ENCODE measurements at regions not wholly inside any gene's neighbourhood (a gene's known extent, or its start where the extent isn't known, plus 50 kb on each side); places are given as distances from the start of the nearest gene placed in this dataset.

- no peak for DNase-seq
- in situ Hi-C loops (cut with MboI; ENCODE audit: low pct_unique_long_range_greater_than_20kb, low sequenced_read_pairs): no loop called here
Measured at GRCh38 chr12:59916988-59917387, 321.2 kb downstream of the SLC16A7 start.

GRCh38 chr12:59927032-59927431 lies 331.2 kb downstream of the SLC16A7 start:
- no peak for DNase-seq
- in situ Hi-C loops (cut with MboI; ENCODE audit: low pct_unique_long_range_greater_than_20kb, low sequenced_read_pairs): no loop called here

GRCh38 chr12:59928416-59928815 lies 332.6 kb downstream of the SLC16A7 start:
- DNase-seq: no peak
- in situ Hi-C loops (cut with MboI; ENCODE audit: low pct_unique_long_range_greater_than_20kb, low sequenced_read_pairs): no loop called here

DNA sequence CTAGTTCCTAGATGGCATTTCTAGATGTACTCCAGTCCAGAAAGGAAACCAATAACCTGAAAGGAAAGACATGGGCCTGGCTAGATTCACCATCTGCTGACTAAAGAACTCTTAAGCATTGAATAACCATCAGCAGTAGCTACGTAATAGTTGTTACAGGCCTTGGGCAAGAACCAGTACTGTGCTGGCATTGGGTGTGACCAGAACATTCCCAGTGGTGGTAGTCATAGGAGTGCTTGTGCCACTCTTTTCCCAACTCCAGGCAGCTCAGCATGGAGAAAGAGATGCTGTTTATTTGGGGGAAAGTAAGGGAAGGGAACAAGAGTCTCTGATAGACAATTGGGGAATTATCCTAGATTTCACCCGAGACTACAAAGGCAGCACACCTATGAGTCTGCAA lies 333.3 kb downstream of the SLC16A7 start:
- in situ Hi-C loops (cut with MboI; ENCODE audit: low pct_unique_long_range_greater_than_20kb, low sequenced_read_pairs): no loop called here
- no peak for DNase-seq

- DNase-seq: no peak
- in situ Hi-C loops (cut with MboI; ENCODE audit: low pct_unique_long_range_greater_than_20kb, low sequenced_read_pairs): no loop called here
Measured at GRCh38 chr12:59934486-59934885, 338.7 kb downstream of the SLC16A7 start.

GRCh38 chr12:59936534-59936933 lies 340.7 kb downstream of the SLC16A7 start:
- no peak for DNase-seq
- in situ Hi-C loops (cut with MboI; ENCODE audit: low pct_unique_long_range_greater_than_20kb, low sequenced_read_pairs): no loop called here

DNA sequence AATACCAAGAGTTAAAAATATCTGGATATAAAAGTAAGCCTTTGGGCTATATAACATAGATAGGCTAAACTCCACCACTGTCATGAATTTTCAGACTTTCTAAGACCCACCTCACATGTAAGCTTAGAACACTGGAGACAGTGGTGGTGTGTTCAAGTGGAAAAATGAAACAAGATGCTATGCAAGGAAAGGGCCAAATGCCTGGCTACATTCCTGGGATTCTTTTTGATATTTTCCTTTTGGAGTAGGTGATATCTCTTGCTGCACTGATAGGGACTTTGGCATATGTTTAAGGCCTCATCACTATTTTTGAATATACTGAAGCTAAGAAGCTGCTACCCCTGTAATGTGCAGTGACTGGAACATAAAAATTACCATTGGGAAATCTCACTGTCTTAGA lies 341.3 kb downstream of the SLC16A7 start:
- in situ Hi-C loops (cut with MboI; ENCODE audit: low pct_unique_long_range_greater_than_20kb, low sequenced_read_pairs): no loop called here
- no peak for DNase-seq

DNA sequence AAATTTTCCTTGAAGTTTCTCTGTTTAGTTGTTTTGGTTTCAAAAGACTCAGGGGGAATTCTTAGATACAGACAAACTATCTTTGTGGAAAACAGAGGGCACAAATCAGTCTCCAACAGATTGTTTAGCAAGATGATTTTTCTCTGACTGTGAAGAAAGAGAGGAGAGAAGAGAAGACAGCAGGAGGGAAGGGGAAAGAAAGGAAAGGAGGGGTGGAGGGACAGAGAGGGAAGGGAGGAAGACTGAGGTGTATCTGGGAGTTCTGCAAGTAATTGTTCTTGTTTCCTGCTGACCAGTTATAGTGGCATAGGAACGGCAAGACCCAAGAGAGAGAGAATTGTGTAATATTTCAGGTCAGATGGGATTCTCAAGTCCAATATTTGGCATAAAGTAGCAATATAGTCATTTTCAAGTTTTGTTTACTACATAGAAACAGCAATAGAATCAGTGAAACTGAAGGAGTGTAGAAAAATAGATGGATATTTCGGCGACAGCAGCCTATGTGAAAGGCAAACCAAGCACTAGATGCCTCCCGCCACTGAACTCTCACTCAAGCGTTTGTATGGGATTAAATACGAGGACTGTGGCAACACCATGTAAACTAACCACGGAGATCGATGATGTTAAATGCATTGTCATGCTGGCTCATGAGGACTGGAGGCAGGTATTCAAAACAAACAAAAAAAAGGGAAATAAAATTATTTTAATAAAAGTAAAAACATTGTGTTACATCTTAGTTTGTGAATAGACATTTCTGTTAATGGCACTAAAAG lies 342.5 kb downstream of the SLC16A7 start:
- no peak for DNase-seq
- in situ Hi-C loops (cut with MboI; ENCODE audit: low pct_unique_long_range_greater_than_20kb, low sequenced_read_pairs): no loop called here

DNA sequence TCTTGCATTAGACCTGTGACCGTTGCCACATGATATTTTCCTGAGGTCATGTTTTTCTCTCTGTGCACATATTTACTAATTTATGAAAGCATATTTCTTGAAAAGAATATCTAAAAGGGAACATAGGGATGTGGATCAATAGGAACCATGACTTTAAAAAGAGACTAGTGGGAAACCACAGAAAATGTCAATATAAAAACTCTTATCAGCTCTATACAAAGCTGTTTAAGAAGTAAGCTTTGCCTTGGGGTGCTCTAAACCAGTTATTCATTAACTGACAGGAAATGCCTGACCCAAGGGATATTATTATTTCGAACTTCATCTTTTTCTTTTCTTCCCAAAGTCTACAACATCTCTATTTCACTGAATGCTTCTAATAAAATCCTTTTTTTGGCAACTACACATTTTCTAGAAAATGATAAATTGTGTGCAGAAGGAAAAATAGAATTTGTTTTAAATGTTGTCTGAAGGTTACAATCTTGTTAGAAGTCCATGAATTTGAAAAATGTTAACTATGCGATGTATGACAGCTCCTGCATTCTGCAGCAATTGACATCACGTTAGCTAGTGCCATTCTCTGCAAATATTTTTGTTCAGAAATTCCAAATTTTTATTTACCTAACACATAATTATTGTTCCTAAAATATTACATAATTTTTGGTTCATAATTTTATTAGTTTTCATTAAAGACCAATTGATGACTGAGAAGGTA lies 345.0 kb downstream of the SLC16A7 start:
- in situ Hi-C loops (cut with MboI; ENCODE audit: low pct_unique_long_range_greater_than_20kb, low sequenced_read_pairs): no loop called here
- no peak for DNase-seq

- no peak for DNase-seq
- in situ Hi-C loops (cut with MboI; ENCODE audit: low pct_unique_long_range_greater_than_20kb, low sequenced_read_pairs): no loop called here
Measured at GRCh38 chr12:59941461-59941860, 345.6 kb downstream of the SLC16A7 start.

DNA sequence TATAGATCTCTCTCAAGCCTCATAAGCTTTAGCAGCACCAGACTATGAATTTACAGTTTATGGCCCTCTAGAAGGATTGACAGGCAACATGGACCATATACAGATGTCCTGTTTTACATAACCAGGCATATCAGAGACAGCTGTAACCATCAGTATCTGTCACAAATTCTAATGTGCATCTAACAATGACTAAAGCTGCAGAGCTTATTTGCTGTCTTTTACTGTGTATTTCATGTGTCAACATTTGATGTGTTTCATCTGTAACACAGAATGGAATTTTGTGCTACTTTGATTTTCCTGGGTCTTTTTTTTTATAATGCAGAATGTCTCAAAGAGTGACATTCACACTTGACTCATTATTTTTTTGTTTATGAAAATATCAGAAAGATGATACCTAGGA lies 348.3 kb downstream of the SLC16A7 start:
- in situ Hi-C loops (cut with MboI; ENCODE audit: low pct_unique_long_range_greater_than_20kb, low sequenced_read_pairs): no loop called here
- DNase-seq: no peak

DNA sequence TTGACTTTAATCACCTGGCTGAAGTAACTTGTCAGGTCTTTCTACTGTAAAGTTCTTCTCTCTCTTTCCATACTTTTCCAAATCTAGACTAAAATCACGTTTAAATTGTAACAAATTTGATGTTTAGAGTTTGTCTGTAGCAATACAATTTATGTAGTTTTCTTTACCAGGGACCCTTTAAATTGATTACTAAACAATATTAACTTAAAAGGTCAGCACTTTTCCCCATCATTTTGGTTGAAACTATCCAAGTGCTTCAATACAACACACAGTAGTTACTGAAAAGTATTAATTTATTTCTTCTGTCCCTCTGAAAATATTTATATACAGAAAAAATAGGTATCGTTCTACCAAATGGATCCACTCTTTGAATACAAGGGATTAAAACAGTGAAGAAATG lies 350.8 kb downstream of the SLC16A7 start:
- no peak for DNase-seq
- in situ Hi-C loops (cut with MboI; ENCODE audit: low pct_unique_long_range_greater_than_20kb, low sequenced_read_pairs): no loop called here

- in situ Hi-C loops (cut with MboI; ENCODE audit: low pct_unique_long_range_greater_than_20kb, low sequenced_read_pairs): no loop called here
- DNase-seq: no peak
Measured at GRCh38 chr12:59963546-59963945, 367.7 kb downstream of the SLC16A7 start.

GRCh38 chr12:59972905-59973304 lies 377.1 kb downstream of the SLC16A7 start:
- in situ Hi-C loops (cut with MboI; ENCODE audit: low pct_unique_long_range_greater_than_20kb, low sequenced_read_pairs): no loop called here
- DNase-seq: no peak

DNA sequence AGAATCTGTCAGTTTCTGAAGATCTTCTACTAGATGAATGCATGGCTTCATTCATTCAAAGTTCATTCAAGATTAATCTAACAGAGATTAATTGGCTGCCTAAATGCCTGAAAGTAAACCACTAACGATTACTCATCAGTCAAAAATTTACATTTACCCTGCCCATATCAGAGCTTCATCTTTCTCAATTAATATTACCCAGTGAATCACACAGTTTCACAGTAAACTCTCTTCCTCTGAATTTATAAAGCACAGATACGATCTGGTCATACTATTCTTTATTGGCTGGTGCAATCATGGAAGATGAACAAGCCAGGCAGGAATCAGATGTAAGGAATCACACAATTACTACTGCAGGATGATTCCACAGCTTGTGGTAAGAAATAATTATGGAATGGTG lies 377.7 kb downstream of the SLC16A7 start:
- no peak for DNase-seq
- in situ Hi-C loops (cut with MboI; ENCODE audit: low pct_unique_long_range_greater_than_20kb, low sequenced_read_pairs): no loop called here

GRCh38 chr12:59977779-59978178 lies 381.9 kb downstream of the SLC16A7 start:
- in situ Hi-C loops (cut with MboI; ENCODE audit: low pct_unique_long_range_greater_than_20kb, low sequenced_read_pairs): no loop called here
- no peak for DNase-seq

GRCh38 chr12:59980476-59980875 lies 384.6 kb downstream of the SLC16A7 start:
- in situ Hi-C loops (cut with MboI; ENCODE audit: low pct_unique_long_range_greater_than_20kb, low sequenced_read_pairs): no loop called here
- DNase-seq: no peak

GRCh38 chr12:59999291-59999690 lies 403.5 kb downstream of the SLC16A7 start:
- no peak for DNase-seq
- in situ Hi-C loops (cut with MboI; ENCODE audit: low pct_unique_long_range_greater_than_20kb, low sequenced_read_pairs): no loop called here

DNA sequence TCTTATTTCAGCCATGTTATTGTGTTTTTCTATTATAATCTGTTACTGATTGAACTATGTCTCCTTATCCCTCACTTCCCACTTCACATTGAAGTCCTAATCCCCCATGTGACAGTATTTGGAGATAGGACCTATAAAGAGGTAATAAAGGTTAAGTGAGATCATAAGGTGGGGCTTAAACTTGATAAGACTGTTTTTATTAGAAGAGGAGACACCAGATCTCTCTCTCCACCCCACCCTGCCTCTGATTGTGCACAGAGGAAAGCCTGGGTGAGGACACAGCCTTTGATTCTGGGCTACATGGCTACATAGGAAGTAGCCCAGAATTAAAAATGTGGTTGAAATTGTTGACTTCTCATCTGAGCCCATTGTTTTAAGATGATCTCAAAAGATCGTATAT lies 414.7 kb downstream of the SLC16A7 start:
- in situ Hi-C loops (cut with MboI; ENCODE audit: low pct_unique_long_range_greater_than_20kb, low sequenced_read_pairs): no loop called here
- DNase-seq: no peak

- in situ Hi-C loops (cut with MboI; ENCODE audit: low pct_unique_long_range_greater_than_20kb, low sequenced_read_pairs): no loop called here
- DNase-seq: no peak
Measured at GRCh38 chr12:60012659-60013058, 416.8 kb downstream of the SLC16A7 start.

GRCh38 chr12:60014436-60014835 lies 418.6 kb downstream of the SLC16A7 start:
- no peak for DNase-seq
- in situ Hi-C loops (cut with MboI; ENCODE audit: low pct_unique_long_range_greater_than_20kb, low sequenced_read_pairs): no loop called here
